WTC11 (cell line): ENCODE measurements at regions not wholly inside any gene's neighbourhood (a gene's known extent, or its start where the extent isn't known, plus 50 kb on each side); places are given as distances from the start of the nearest gene placed in this dataset.
A peak's percentile ranks its signal among the peaks of the same experiment; 100 is the strongest.

Experiments used
- ATAC-seq: fragments of 200-7000 bp; cut with Tn5 transposase; 2 replicates; pipeline ENCODE4 v1.10.0; 2021; ENCODE audit warnings: mild to moderate bottlenecking, moderate library complexity
- CTCF ChIA-PET: fragments of 300-600 bp; sonication (Branson Sonifier 250); formaldehyde crosslinking; loops from one replicate; lab custom pipeline; 2021; ENCODE audit warnings: antibody characterized with exemption; lab: Charles Lee
- POLR2A ChIA-PET: fragments of 350-600 bp; sonication (Branson Sonifier 250); formaldehyde crosslinking; loops from one replicate; lab custom pipeline; 2021; ENCODE audit warnings: antibody characterized with exemption; lab: Charles Lee
- DNase-seq: peaks from one replicate; pipeline ENCODE4 v3.0.0; 2021; ENCODE audit warnings: low spot score
- H3K27ac Mint-ChIP-seq: 2 replicates; pipeline ENCODE4 v1.8.0; 2021; ENCODE audit warnings: mixed read lengths
- H3K27me3 Mint-ChIP-seq: 2 replicates; pipeline ENCODE4 v1.8.0; 2021; ENCODE audit warnings: low read depth, mild to moderate bottlenecking, moderate library complexity, mixed read lengths
- H3K36me3 Mint-ChIP-seq: 2 replicates; pipeline ENCODE4 v1.8.0; 2021; ENCODE audit warnings: mixed read lengths
- H3K4me1 Mint-ChIP-seq: 2 replicates; pipeline ENCODE4 v1.8.0; 2022; ENCODE audit warnings: mixed read lengths
- H3K4me3 Mint-ChIP-seq: 2 replicates; pipeline ENCODE4 v1.8.0; 2021; ENCODE audit warnings: mild to moderate bottlenecking, moderate library complexity, mixed read lengths
- H3K9me3 Mint-ChIP-seq: 2 replicates; pipeline ENCODE4 v1.8.0; 2021; ENCODE audit warnings: mixed read lengths
- ATF6 ChIP-seq: sonication (generic); formaldehyde crosslinking; IDR thresholded peaks from 2 replicates; pipeline ENCODE4 v1.8.1; 2023; ENCODE audit warnings: mild to moderate bottlenecking, missing genetic modification reagents
- CREM ChIP-seq: sonication (generic); formaldehyde crosslinking; IDR thresholded peaks from 2 replicates; pipeline ENCODE4 v1.8.1; 2022; ENCODE audit warnings: mild to moderate bottlenecking, missing genetic modification reagents, moderate library complexity
- ERG ChIP-seq: fragments of 250-450 bp; sonication (Bioruptor Pico); IDR thresholded peaks from 2 replicates; pipeline ENCODE4 v1.8.0; 2021; ENCODE audit warnings: mild to moderate bottlenecking
- ETV6 ChIP-seq: sonication (generic); formaldehyde crosslinking; IDR thresholded peaks from 2 replicates; pipeline ENCODE4 v1.8.1; 2022; ENCODE audit warnings: mild to moderate bottlenecking, missing genetic modification reagents
- FOXK1 ChIP-seq: sonication (generic); formaldehyde crosslinking; IDR thresholded peaks from 2 replicates; pipeline ENCODE4 v1.8.0; 2022; ENCODE audit warnings: mild to moderate bottlenecking, moderate library complexity, missing genetic modification reagents
- NR2C2 ChIP-seq: sonication (generic); formaldehyde crosslinking; IDR thresholded peaks from 2 replicates; pipeline ENCODE4 v1.8.0; 2022; ENCODE audit warnings: mild to moderate bottlenecking, missing genetic modification reagents
- SP1 ChIP-seq: sonication (generic); formaldehyde crosslinking; conservative IDR thresholded peaks from 2 replicates; pipeline ENCODE4 v1.8.1; 2022; ENCODE audit warnings: missing genetic modification reagents
- USF2 ChIP-seq: sonication (generic); formaldehyde crosslinking; IDR thresholded peaks from 2 replicates; pipeline ENCODE4 v1.8.1; 2023; ENCODE audit warnings: mild to moderate bottlenecking, missing genetic modification reagents, moderate library complexity
- ZMAT4 ChIP-seq: fragments of 250-450 bp; sonication (Bioruptor Pico); IDR thresholded peaks from 2 replicates; pipeline ENCODE4 v1.9.0; 2021; ENCODE audit warnings: mild to moderate bottlenecking
- ZNF396 ChIP-seq: fragments of 250-450 bp; sonication (Bioruptor Pico); IDR thresholded peaks from 2 replicates; pipeline ENCODE4 v1.8.0; 2021; ENCODE audit warnings: mild to moderate bottlenecking, moderate library complexity, borderline replicate concordance
- ZNF416 ChIP-seq: fragments of 250-450 bp; sonication (Bioruptor Pico); IDR thresholded peaks from 2 replicates; pipeline ENCODE4 v1.9.0; 2021; ENCODE audit warnings: mild to moderate bottlenecking, inconsistent platforms
- ZNF423 ChIP-seq: fragments of 250-450 bp; sonication (Bioruptor Pico); IDR thresholded peaks from 2 replicates; pipeline ENCODE4 v2.1.2; 2022; ENCODE audit warnings: mild to moderate bottlenecking, moderate library complexity
- ZNF671 ChIP-seq: fragments of 250-450 bp; sonication (Bioruptor Pico); IDR thresholded peaks from 2 replicates; pipeline ENCODE4 v1.8.0; 2021; ENCODE audit warnings: mild to moderate bottlenecking
- TF ChIP-seq, protein P1 (sequence below): sonication (generic); formaldehyde crosslinking; IDR thresholded peaks from 2 replicates; pipeline ENCODE4 v1.8.0; 2022; ENCODE audit warnings: mild to moderate bottlenecking, missing genetic modification reagents
- TF ChIP-seq, protein P2 (sequence below): sonication (generic); formaldehyde crosslinking; IDR thresholded peaks from 2 replicates; pipeline ENCODE4 v1.8.0; 2022; ENCODE audit warnings: mild to moderate bottlenecking, missing genetic modification reagents

GRCh38 chr6:49341869-49342268, 121.2 kb downstream of the MMUT start:
- H3K27ac Mint-ChIP-seq = peak overlapping the region; percentile 99

DNA sequence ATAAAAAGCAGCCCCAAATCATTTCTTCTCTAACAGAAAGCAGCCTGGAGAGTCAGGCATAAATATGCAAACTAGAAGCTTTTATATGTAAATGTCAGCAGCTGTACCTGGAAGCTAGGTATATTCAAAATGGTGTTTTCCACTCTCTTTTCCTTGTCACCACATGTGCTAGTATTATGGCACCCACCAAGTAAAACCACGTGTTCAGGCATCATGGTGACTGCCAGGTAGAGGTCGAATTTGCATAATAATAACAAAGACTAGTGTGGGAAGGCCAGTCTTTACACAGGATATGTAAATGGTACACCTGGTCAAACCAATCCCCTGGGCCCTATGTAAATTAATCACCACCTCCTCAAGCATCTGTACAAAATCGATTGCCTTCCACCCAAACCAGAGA, 124.0 kb downstream of the MMUT start:
- TF ChIP-seq ZMAT4 (CRISPR knock-in tag) (no peak), ETV6 (CRISPR knock-in tag) (no peak), USF2 (CRISPR knock-in tag) (peak; percentile 74), ZNF423 (CRISPR knock-in tag) (peak; percentile 25; the same call in 1 of the 2 replicates), FOXK1 (CRISPR knock-in tag) (0 out of 2 replicates have a peak, but pooled peaks have one; percentile 15), CREM (CRISPR knock-in tag) (no peak), SP1 (CRISPR knock-in tag) (no peak)
- TF ChIP-seq, protein P1, sequence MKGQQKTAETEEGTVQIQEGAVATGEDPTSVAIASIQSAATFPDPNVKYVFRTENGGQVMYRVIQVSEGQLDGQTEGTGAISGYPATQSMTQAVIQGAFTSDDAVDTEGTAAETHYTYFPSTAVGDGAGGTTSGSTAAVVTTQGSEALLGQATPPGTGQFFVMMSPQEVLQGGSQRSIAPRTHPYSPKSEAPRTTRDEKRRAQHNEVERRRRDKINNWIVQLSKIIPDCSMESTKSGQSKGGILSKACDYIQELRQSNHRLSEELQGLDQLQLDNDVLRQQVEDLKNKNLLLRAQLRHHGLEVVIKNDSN = peak; percentile 55; the same call in 1 of the 2 replicates
- TF ChIP-seq, protein P2, sequence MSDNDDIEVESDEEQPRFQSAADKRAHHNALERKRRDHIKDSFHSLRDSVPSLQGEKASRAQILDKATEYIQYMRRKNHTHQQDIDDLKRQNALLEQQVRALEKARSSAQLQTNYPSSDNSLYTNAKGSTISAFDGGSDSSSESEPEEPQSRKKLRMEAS (CRISPR knock-in tag) = peak; percentile 73; the same call in 1 of the 2 replicates
- TF ChIP-seq, all 79 proteins: peak for 5
- Mint-ChIP-seq H3K27me3 (peaks cover 4% of the 10 kb centered on the region; the same call in 1 of the 2 replicates), H3K27ac (peak overlapping the region; percentile 67), H3K36me3 (peaks cover 62% of the 10 kb centered on the region), H3K4me1 (peaks cover 44% of the 10 kb centered on the region), H3K9me3 (peaks cover 58% of the 10 kb centered on the region), H3K4me3 (no peak overlapping the region)
- ChIA-PET CTCF (no interaction called here), POLR2A (no interaction called here)
- DNase-seq (peak; percentile 8), ATAC-seq (peak; percentile 68)

More at GRCh38 chr6:49341869-49342268, 121.2 kb downstream of the MMUT start:
- peaks cover 47% of the 10 kb centered on the region for H3K4me1 Mint-ChIP-seq
- H3K27me3 Mint-ChIP-seq = no peaks in the 10 kb centered on the region
- no peak for DNase-seq
- peak; percentile 4 for ATAC-seq
- peak overlapping the region; percentile 14; the same call in 1 of the 2 replicates for H3K4me3 Mint-ChIP-seq
- ChIA-PET POLR2A (no interaction called here), CTCF (interaction anchor here (1.7 kb wide), 1 partner anchor 68 kb away, joined by 5 read pairs; no protein-coding TSS in a partner anchor)
- H3K36me3 Mint-ChIP-seq = peaks cover 41% of the 10 kb centered on the region
- peaks cover 39% of the 10 kb centered on the region for H3K9me3 Mint-ChIP-seq
- TF ChIP-seq ZNF416 (CRISPR knock-in tag) (no peak), NR2C2 (CRISPR knock-in tag) (no peak), ZNF671 (CRISPR knock-in tag) (peak; percentile 66; the same call in 1 of the 2 replicates), ERG (no peak), ZNF396 (CRISPR knock-in tag) (peak; percentile 52; the same call in 1 of the 2 replicates), ETV6 (CRISPR knock-in tag) (no peak)
- TF ChIP-seq, all 79 proteins: peak for 2

DNA sequence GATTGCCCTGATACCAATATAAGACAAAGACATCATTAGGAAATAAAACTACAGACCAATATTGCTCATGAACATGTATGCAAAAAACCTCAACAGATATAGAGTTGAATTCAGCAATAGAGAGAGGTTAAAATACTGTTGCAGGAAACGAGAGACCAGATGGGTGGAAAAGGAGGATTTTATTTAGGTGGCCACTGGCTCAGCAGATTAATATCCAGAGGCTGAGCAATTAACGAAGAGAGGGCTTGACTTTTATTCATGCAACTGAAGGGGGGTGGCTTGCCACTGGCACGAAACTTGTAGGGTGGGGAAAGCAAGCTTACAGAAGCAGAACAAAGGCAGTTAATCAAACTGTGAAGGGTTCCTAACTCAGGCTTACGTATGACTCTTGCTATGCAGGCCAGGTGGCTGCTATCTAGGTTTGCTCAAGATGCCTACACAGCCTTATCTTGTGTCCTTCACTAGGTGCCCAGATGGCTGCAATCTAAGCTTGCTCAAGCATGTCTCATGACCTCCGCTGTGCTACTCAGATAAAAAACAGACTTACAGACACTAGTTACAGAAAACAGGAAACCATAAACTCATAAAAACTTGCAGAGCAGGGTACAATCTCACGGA, 126.4 kb downstream of the MMUT start:
- DNase-seq (no peak), ATAC-seq (no peak)
- peaks cover 63% of the 10 kb centered on the region for H3K9me3 Mint-ChIP-seq
- POLR2A ChIA-PET = no interaction called here
- H3K27ac Mint-ChIP-seq = peak overlapping the region; percentile 29; the same call in 1 of the 2 replicates
- TF ChIP-seq ATF6 = no peak
- H3K4me3 Mint-ChIP-seq = no peak overlapping the region
- CTCF ChIA-PET = no interaction called here
- peaks cover 4% of the 10 kb centered on the region; the same call in 1 of the 2 replicates for H3K27me3 Mint-ChIP-seq
- peaks cover 66% of the 10 kb centered on the region for H3K36me3 Mint-ChIP-seq
- H3K4me1 Mint-ChIP-seq = peaks cover 44% of the 10 kb centered on the region
